ENCODE measurements at regions not wholly inside any gene's neighbourhood (a gene's known extent, or its start where the extent isn't known, plus 50 kb on each side); places are given as distances from the start of the nearest gene placed in this dataset.

DNA sequence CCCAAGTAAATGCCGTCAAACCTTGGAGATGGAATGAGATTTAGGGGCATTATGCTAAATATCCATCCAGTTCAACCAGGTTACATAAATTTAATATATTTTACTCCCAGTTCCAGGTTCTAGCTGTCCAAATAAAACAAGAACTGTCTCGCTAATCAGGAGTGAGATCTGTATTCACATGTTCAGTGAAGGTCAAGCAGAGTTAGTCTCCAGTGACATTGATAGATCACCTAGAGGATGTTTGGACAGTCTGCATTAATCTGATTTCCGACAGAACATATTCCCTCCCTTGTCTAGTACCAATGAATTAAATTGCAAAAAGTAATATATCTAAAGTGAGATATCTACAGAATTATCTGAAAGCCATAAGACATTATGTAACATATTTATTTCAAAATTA is 979.4 kb upstream of the CNTNAP5 start:
- in situ Hi-C loops (cut with MboI; ENCODE audit: low sequenced_read_pairs), result no loop called here
- Histone ChIP-seq H3K36me3 (replicated peaks) (no peaks in the 10 kb centered on the region), H3K4me3 (no peak overlapping the region), H3K9me3 (no peaks in the 10 kb centered on the region), H3K27me3 (ENCODE audit: low read depth) (no peaks in the 10 kb centered on the region), H3K4me1 (no peaks in the 10 kb centered on the region)
- DNase-seq (ENCODE audit: low spot score in 2 of 2), result no peak

DNA sequence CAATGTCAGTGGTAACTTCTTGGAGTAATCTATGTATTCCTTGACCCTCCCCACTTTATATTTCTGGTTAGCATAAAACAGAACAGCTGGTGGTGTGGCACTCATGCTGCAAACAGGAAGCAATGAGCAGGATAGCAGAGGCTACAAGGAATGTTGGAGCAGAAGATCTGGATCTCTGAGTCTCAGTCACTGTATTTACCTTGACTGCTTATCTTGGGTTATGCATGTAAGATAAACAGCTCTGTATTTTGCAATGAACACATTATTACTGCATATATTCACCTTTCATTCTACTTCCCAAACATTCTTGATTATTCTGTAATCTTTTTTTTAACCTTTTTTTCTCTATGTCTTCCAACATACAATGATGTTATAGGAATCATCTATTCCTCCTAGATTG is 977.9 kb upstream of the CNTNAP5 start:
- H3K4me1 ChIP-seq, result no peaks in the 10 kb centered on the region
- H3K36me3 ChIP-seq (replicated peaks), result no peaks in the 10 kb centered on the region
- in situ Hi-C loops (cut with MboI; ENCODE audit: low sequenced_read_pairs), result no loop called here
- no peak overlapping the region for H3K4me3 ChIP-seq
- H3K27me3 ChIP-seq (ENCODE audit: low read depth), result no peaks in the 10 kb centered on the region
- no peaks in the 10 kb centered on the region for H3K9me3 ChIP-seq
- no peak for DNase-seq (ENCODE audit: low spot score in 2 of 2)

GRCh38 chr2:123051136-123051535 is 974.0 kb upstream of the CNTNAP5 start:
- Histone ChIP-seq H3K4me1 (no peaks in the 10 kb centered on the region), H3K4me3 (no peak overlapping the region), H3K36me3 (replicated peaks) (no peaks in the 10 kb centered on the region), H3K9me3 (no peaks in the 10 kb centered on the region), H3K27me3 (ENCODE audit: low read depth) (no peaks in the 10 kb centered on the region)
- DNase-seq (ENCODE audit: low spot score in 2 of 2), result no peak
- in situ Hi-C loops (cut with MboI; ENCODE audit: low sequenced_read_pairs), result no loop called here

DNA sequence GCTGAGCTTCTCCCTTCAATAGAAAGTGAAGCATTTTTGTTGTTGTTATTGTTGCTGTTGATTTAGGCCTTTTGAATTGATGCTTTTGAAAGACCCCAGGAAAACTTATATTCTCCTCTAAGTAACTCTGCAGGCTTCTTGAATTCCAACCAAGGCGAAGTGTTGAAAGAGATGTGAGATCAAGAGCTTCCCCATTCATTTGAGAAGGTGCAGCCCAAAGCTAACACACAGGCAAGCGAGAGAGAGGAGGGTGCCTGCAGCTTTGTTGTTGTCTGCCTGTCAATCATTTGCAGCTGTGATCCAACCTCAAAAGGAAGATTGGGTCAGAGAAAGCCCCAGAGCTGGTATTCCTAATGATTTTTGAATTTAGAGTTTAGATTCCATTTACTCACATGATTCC is 963.6 kb upstream of the CNTNAP5 start:
- no peak overlapping the region for H3K4me3 ChIP-seq
- DNase-seq (ENCODE audit: low spot score in 2 of 2), result no peak
- no peaks in the 10 kb centered on the region for H3K36me3 ChIP-seq (replicated peaks)
- in situ Hi-C loops (cut with MboI; ENCODE audit: low sequenced_read_pairs), result no loop called here
- no peaks in the 10 kb centered on the region for H3K27me3 ChIP-seq (ENCODE audit: low read depth)
- no peaks in the 10 kb centered on the region; the same call in 1 of the 2 replicates for H3K9me3 ChIP-seq
- H3K4me1 ChIP-seq, result no peaks in the 10 kb centered on the region

- H3K4me1 ChIP-seq, result no peaks in the 10 kb centered on the region
- in situ Hi-C loops (cut with MboI; ENCODE audit: low sequenced_read_pairs), result no loop called here
- H3K27me3 ChIP-seq (ENCODE audit: low read depth), result no peaks in the 10 kb centered on the region
- no peak for DNase-seq (ENCODE audit: low spot score in 2 of 2)
- no peak overlapping the region for H3K4me3 ChIP-seq
- no peaks in the 10 kb centered on the region for H3K36me3 ChIP-seq (replicated peaks)
- no peaks in the 10 kb centered on the region for H3K9me3 ChIP-seq
Measured at GRCh38 chr2:123073371-123073770, 951.7 kb upstream of the CNTNAP5 start.

DNA sequence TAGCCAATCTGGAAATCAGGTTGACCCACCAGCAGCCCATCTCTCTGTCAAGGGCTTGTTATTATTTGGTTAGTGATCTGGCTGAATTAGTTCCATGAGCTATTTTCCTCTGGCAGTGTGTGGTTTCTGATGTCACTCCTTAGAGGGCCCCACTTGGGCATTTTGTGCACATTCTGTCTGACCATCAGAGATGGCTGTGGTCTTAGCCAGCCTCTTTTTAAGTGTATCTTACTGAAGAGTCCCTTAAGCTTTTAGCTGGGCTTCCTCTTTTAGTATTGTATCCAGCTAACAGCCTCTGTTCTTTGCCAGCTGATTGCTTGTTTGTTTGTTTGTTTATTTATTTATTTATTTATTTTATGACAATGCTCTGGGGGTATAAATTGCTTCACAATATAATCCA is 951.1 kb upstream of the CNTNAP5 start:
- in situ Hi-C loops (cut with MboI; ENCODE audit: low sequenced_read_pairs), result no loop called here
- no peaks in the 10 kb centered on the region for H3K9me3 ChIP-seq
- no peaks in the 10 kb centered on the region for H3K27me3 ChIP-seq (ENCODE audit: low read depth)
- no peaks in the 10 kb centered on the region for H3K36me3 ChIP-seq (replicated peaks)
- no peaks in the 10 kb centered on the region for H3K4me1 ChIP-seq
- no peak for DNase-seq (ENCODE audit: low spot score in 2 of 2)
- no peak overlapping the region for H3K4me3 ChIP-seq

- Histone ChIP-seq H3K36me3 (replicated peaks) (no peaks in the 10 kb centered on the region), H3K4me1 (no peaks in the 10 kb centered on the region), H3K4me3 (no peak overlapping the region), H3K27me3 (ENCODE audit: low read depth) (no peaks in the 10 kb centered on the region), H3K9me3 (0 out of 2 replicates have a peak, but pooled peaks cover 2% of the 10 kb centered on the region)
- in situ Hi-C loops (cut with MboI; ENCODE audit: low sequenced_read_pairs), result no loop called here
- DNase-seq (ENCODE audit: low spot score in 2 of 2), result no peak
Measured at GRCh38 chr2:123077101-123077500, 948.0 kb upstream of the CNTNAP5 start.

DNA sequence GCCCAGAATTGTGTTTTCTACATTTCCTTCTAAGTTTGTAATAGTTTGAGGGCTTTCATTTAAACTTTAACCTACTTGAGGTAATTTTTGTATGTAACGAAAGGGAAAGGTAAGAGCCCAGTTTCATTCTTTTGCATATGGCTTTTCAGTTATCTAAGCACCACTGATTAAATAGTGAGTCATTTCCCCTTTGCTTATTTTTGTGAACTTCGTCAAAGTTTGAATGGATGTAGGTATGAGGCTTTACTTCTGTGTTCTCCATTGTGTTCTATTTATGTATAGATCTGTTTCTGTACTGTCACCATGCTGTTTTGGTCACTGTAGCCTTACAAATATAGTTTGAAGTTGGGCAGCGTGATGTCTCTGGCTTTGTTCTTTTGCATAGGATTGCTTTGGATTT is 944.8 kb upstream of the CNTNAP5 start:
- Histone ChIP-seq H3K4me1 (no peaks in the 10 kb centered on the region), H3K36me3 (replicated peaks) (no peaks in the 10 kb centered on the region), H3K4me3 (no peak overlapping the region), H3K27me3 (ENCODE audit: low read depth) (no peaks in the 10 kb centered on the region), H3K9me3 (0 out of 2 replicates have a peak, but pooled peaks cover 2% of the 10 kb centered on the region)
- no peak for DNase-seq (ENCODE audit: low spot score in 2 of 2)
- in situ Hi-C loops (cut with MboI; ENCODE audit: low sequenced_read_pairs), result no loop called here

DNA sequence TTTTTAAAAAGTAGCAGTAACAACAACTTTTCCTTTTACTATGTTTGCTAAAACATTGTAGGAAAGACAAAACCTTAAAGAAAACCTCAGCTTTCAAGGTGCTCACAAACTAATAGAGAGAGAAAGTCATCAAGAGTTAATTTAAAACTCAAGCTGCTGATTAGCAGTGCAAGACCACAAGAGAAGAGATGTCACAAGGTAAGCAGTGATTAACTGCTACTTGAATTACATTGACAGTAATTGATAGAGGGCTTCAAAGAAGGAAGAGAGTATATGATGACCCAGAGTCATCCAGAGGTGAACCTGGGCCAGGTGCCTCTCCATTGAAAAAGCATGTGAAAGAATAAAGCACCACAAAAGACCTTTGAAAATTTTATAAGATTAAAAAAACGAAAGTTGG is 939.6 kb upstream of the CNTNAP5 start:
- H3K4me1 ChIP-seq, result no peaks in the 10 kb centered on the region
- H3K9me3 ChIP-seq, result no peaks in the 10 kb centered on the region
- in situ Hi-C loops (cut with MboI; ENCODE audit: low sequenced_read_pairs), result no loop called here
- no peaks in the 10 kb centered on the region for H3K36me3 ChIP-seq (replicated peaks)
- no peak for DNase-seq (ENCODE audit: low spot score in 2 of 2)
- no peak overlapping the region for H3K4me3 ChIP-seq
- no peaks in the 10 kb centered on the region for H3K27me3 ChIP-seq (ENCODE audit: low read depth)

GRCh38 chr2:123086613-123087385 is 938.3 kb upstream of the CNTNAP5 start:
- H3K36me3 ChIP-seq (replicated peaks), result no peaks in the 10 kb centered on the region
- in situ Hi-C loops (cut with MboI; ENCODE audit: low sequenced_read_pairs), result no loop called here
- no peaks in the 10 kb centered on the region for H3K4me1 ChIP-seq
- no peaks in the 10 kb centered on the region for H3K27me3 ChIP-seq (ENCODE audit: low read depth)
- no peaks in the 10 kb centered on the region for H3K9me3 ChIP-seq
- no peak overlapping the region for H3K4me3 ChIP-seq
- no peak for DNase-seq (ENCODE audit: low spot score in 2 of 2)

GRCh38 chr2:123091471-123091870 is 933.6 kb upstream of the CNTNAP5 start:
- in situ Hi-C loops (cut with MboI; ENCODE audit: low sequenced_read_pairs), result no loop called here
- H3K9me3 ChIP-seq, result no peaks in the 10 kb centered on the region

DNA sequence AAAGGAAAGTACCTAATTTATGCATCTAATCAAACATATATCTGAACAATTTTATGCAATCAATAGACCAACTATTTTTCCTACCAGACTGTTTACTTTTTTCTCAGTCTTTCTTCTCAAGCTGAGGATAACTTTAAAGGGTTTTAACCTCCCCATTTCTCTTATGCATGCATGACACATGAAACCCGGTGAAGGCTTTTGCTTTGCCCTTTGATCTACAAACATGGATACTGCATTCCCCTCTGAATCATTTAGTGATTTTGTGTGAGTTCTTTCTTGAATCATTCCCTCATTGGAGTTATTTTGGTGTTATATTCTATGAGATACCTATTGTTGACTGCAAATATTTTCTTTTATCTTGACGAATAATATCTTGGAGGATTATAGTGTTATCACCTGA is 931.9 kb upstream of the CNTNAP5 start:
- H3K27me3 ChIP-seq (ENCODE audit: low read depth), result no peaks in the 10 kb centered on the region
- no peak overlapping the region for H3K4me3 ChIP-seq
- in situ Hi-C loops (cut with MboI; ENCODE audit: low sequenced_read_pairs), result no loop called here
- H3K36me3 ChIP-seq (replicated peaks), result no peaks in the 10 kb centered on the region
- no peak for DNase-seq (ENCODE audit: low spot score in 2 of 2)
- H3K4me1 ChIP-seq, result no peaks in the 10 kb centered on the region
- H3K9me3 ChIP-seq, result no peaks in the 10 kb centered on the region

More at GRCh38 chr2:123091471-123091870, 933.6 kb upstream of the CNTNAP5 start:
- H3K4me3 ChIP-seq, result no peak overlapping the region
- H3K27me3 ChIP-seq (ENCODE audit: low read depth), result no peaks in the 10 kb centered on the region
- H3K4me1 ChIP-seq, result no peaks in the 10 kb centered on the region
- no peak for DNase-seq (ENCODE audit: low spot score in 2 of 2)
- H3K36me3 ChIP-seq (replicated peaks), result no peaks in the 10 kb centered on the region

DNA sequence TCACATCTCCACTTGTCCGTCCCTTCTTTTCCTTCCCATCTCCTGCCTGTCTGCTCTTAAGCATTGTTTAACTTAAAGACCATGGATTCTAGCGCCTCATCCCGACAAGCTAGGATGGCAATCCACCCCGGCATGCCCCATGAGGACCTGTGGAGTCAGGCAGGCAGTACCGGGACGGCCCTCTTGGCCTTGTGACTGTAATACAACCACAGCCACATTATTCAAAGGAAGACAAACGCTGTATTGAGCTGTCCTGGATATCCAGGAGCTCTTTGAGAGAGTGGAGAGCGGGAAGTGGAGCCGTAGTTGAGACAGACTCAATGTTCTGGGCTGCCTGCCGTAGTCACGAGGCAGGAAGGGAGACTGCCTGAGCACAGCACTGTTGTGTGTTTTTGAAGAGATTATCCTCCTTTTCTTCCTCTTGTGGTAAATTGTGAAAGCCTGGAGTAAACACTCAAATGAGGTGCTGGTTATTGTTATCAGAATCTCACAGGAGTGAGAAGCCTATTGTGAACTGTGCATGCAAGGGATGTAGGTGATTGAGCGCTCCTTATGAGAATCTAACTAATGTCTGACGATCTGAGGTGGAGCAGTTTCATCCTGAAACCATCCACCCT is 929.8 kb upstream of the CNTNAP5 start:
- DNase-seq (ENCODE audit: low spot score in 2 of 2), result no peak

DNA sequence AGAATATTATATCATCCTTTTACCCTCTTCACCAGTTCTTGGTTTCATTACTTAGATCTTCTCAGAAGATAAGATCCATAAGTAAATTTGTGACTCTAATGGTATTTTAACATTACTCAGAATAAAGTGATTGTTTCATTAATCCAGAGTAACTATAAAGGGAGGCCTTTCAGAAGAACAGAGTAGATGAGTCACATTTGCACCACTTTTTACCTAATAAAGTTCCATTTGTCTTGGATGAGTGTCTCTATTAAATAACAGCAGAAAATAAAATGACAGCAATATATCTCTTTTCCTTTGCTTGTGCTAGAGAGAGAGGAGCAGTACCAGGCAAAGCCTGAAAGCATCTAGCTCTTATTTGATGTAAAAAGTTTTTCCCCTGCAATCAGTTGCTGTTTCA is 926.5 kb upstream of the CNTNAP5 start:
- no peaks in the 10 kb centered on the region for H3K27me3 ChIP-seq (ENCODE audit: low read depth)
- H3K36me3 ChIP-seq (replicated peaks), result no peaks in the 10 kb centered on the region
- in situ Hi-C loops (cut with MboI; ENCODE audit: low sequenced_read_pairs), result no loop called here
- H3K4me1 ChIP-seq, result 0 out of 2 replicates have a peak, but pooled peaks cover 2% of the 10 kb centered on the region
- no peak overlapping the region for H3K4me3 ChIP-seq
- no peak for DNase-seq (ENCODE audit: low spot score in 2 of 2)
- H3K9me3 ChIP-seq, result no peaks in the 10 kb centered on the region

More for the DNA sequence above, 929.8 kb upstream of the CNTNAP5 start:
- no peaks in the 10 kb centered on the region for H3K9me3 ChIP-seq
- H3K36me3 ChIP-seq (replicated peaks), result no peaks in the 10 kb centered on the region
- 0 out of 2 replicates have a peak, but pooled peaks cover 1% of the 10 kb centered on the region for H3K4me1 ChIP-seq
- H3K4me3 ChIP-seq, result no peak overlapping the region
- H3K27me3 ChIP-seq (ENCODE audit: low read depth), result no peaks in the 10 kb centered on the region
- in situ Hi-C loops (cut with MboI; ENCODE audit: low sequenced_read_pairs), result no loop called here

Data from HAP-1 (cell line).